HUES64 (cell line): ENCODE measurements at regions not wholly inside any gene's neighbourhood (a gene's known extent, or its start where the extent isn't known, plus 50 kb on each side); places are given as distances from the start of the nearest gene placed in this dataset.

Experiments
- H3K27ac ChIP-seq: 2 replicates; pipeline ENCODE4 v1.7.0; 2013; ENCODE audit warnings: low read depth, low read length, inconsistent platforms
- H3K27me3 ChIP-seq: 2 replicates; pipeline ENCODE4 v1.6.1; 2013; ENCODE audit warnings: mild to moderate bottlenecking, low read length; ENCODE audit not compliant: insufficient read depth
- H3K36me3 ChIP-seq: 2 replicates; pipeline ENCODE4 v1.6.1; 2013; ENCODE audit warnings: mild to moderate bottlenecking, low read length; ENCODE audit not compliant: insufficient read depth
- H3K4me1 ChIP-seq: 2 replicates; pipeline ENCODE4 v1.6.1; 2013; ENCODE audit warnings: mild to moderate bottlenecking, low read length, moderate library complexity; ENCODE audit not compliant: insufficient read depth
- H3K4me3 ChIP-seq: 2 replicates; pipeline ENCODE4 v1.5.1; 2013; ENCODE audit warnings: mild to moderate bottlenecking, low read length, moderate library complexity
- H3K9ac ChIP-seq: 2 replicates; pipeline ENCODE4 v1.6.1; 2013; ENCODE audit warnings: mild to moderate bottlenecking, low read depth, low read length
- H3K9me3 ChIP-seq: 2 replicates; pipeline ENCODE4 v1.6.1; 2013; ENCODE audit warnings: low read depth, low read length; ENCODE audit not compliant: insufficient read depth
- WGBS: fragments of 150-250, 120-280 bp; methylation state at CpG from one replicate; pipeline ENCODE4 v1.1.7; 2013; ENCODE audit warnings: missing lambda C conversion rate; 5-methylcytosine and 5-hydroxymethylcytosine counted together

GRCh38 chr13:100887729-100888151 lies 213.1 kb upstream of the TMTC4 start:
- Histone ChIP-seq H3K27me3 (no peaks in the 10 kb centered on the region), H3K9ac (no peak overlapping the region), H3K36me3 (no peaks in the 10 kb centered on the region), H3K4me1 (no peaks in the 10 kb centered on the region), H3K9me3 (0 out of 2 replicates have a peak, but pooled peaks cover 2% of the 10 kb centered on the region), H3K27ac (no peak overlapping the region), H3K4me3 (no peak overlapping the region)
- 95% methylated on average over 1 of the region's 1 CpG for WGBS

- Histone ChIP-seq H3K4me3 (no peak overlapping the region), H3K9ac (no peak overlapping the region), H3K27me3 (no peaks in the 10 kb centered on the region), H3K27ac (no peak overlapping the region), H3K9me3 (no peaks in the 10 kb centered on the region), H3K4me1 (no peaks in the 10 kb centered on the region), H3K36me3 (no peaks in the 10 kb centered on the region)
- 75% methylated on average over 3 of the region's 3 CpGs for WGBS
These were observed 208.9 kb upstream of the TMTC4 start for GRCh38 chr13:100883453-100883852.

GRCh38 chr13:100881291-100881864 lies 206.8 kb upstream of the TMTC4 start:
- Histone ChIP-seq H3K27ac (no peak overlapping the region), H3K9me3 (peaks cover 9% of the 10 kb centered on the region), H3K36me3 (no peaks in the 10 kb centered on the region), H3K27me3 (no peaks in the 10 kb centered on the region), H3K9ac (no peak overlapping the region), H3K4me3 (no peak overlapping the region), H3K4me1 (no peaks in the 10 kb centered on the region)
- WGBS: 95% methylated on average over 7 of the region's 7 CpGs

- Histone ChIP-seq H3K36me3 (no peaks in the 10 kb centered on the region), H3K4me3 (no peak overlapping the region), H3K4me1 (no peaks in the 10 kb centered on the region), H3K27ac (no peak overlapping the region), H3K27me3 (no peaks in the 10 kb centered on the region), H3K9me3 (peaks cover 18% of the 10 kb centered on the region), H3K9ac (no peak overlapping the region)
- 92% methylated on average over 3 of the region's 3 CpGs for WGBS
These were observed 205.6 kb upstream of the TMTC4 start for GRCh38 chr13:100880166-100880565.

- no peaks in the 10 kb centered on the region for H3K4me1 ChIP-seq
- H3K9ac ChIP-seq: no peak overlapping the region
- no peak overlapping the region for H3K4me3 ChIP-seq
- no peaks in the 10 kb centered on the region for H3K36me3 ChIP-seq
- H3K27ac ChIP-seq: no peak overlapping the region
- H3K27me3 ChIP-seq: no peaks in the 10 kb centered on the region
- peaks cover 18% of the 10 kb centered on the region for H3K9me3 ChIP-seq
- WGBS: 93% methylated on average over 5 of the region's 5 CpGs
These were observed 204.7 kb upstream of the TMTC4 start for GRCh38 chr13:100879255-100879654.

- WGBS: 91% methylated on average over 2 of the region's 2 CpGs
- Histone ChIP-seq H3K27ac (no peak overlapping the region), H3K36me3 (no peaks in the 10 kb centered on the region), H3K9ac (no peak overlapping the region), H3K4me3 (no peak overlapping the region), H3K9me3 (peaks cover 18% of the 10 kb centered on the region), H3K27me3 (no peaks in the 10 kb centered on the region), H3K4me1 (no peaks in the 10 kb centered on the region)
These were observed 201.4 kb upstream of the TMTC4 start for GRCh38 chr13:100876044-100876403.

GRCh38 chr13:100875392-100876043 lies 200.9 kb upstream of the TMTC4 start:
- Histone ChIP-seq H3K27ac (no peak overlapping the region), H3K36me3 (no peaks in the 10 kb centered on the region), H3K4me1 (no peaks in the 10 kb centered on the region), H3K9ac (no peak overlapping the region), H3K9me3 (peaks cover 18% of the 10 kb centered on the region), H3K4me3 (no peak overlapping the region), H3K27me3 (no peaks in the 10 kb centered on the region)
- WGBS: 94% methylated on average over 3 of the region's 3 CpGs

GRCh38 chr13:100872761-100873160 lies 198.2 kb upstream of the TMTC4 start:
- H3K4me3 ChIP-seq: no peak overlapping the region
- WGBS: 93% methylated on average over 4 of the region's 4 CpGs
- H3K9ac ChIP-seq: no peak overlapping the region
- no peaks in the 10 kb centered on the region for H3K27me3 ChIP-seq
- H3K9me3 ChIP-seq: peaks cover 18% of the 10 kb centered on the region
- no peaks in the 10 kb centered on the region for H3K36me3 ChIP-seq
- no peak overlapping the region for H3K27ac ChIP-seq
- H3K4me1 ChIP-seq: no peaks in the 10 kb centered on the region

GRCh38 chr13:100870898-100871297 lies 196.3 kb upstream of the TMTC4 start:
- H3K9me3 ChIP-seq: peaks cover 21% of the 10 kb centered on the region
- no peak overlapping the region for H3K27ac ChIP-seq
- H3K9ac ChIP-seq: no peak overlapping the region
- no peaks in the 10 kb centered on the region for H3K4me1 ChIP-seq
- 95% methylated on average over 3 of the region's 3 CpGs for WGBS
- no peak overlapping the region for H3K4me3 ChIP-seq
- no peaks in the 10 kb centered on the region for H3K36me3 ChIP-seq
- no peaks in the 10 kb centered on the region for H3K27me3 ChIP-seq

- H3K4me3 ChIP-seq: no peak overlapping the region
- H3K36me3 ChIP-seq: no peaks in the 10 kb centered on the region
- no peak overlapping the region for H3K27ac ChIP-seq
- H3K4me1 ChIP-seq: no peaks in the 10 kb centered on the region
- peaks cover 5% of the 10 kb centered on the region; the same call in 1 of the 2 replicates for H3K9me3 ChIP-seq
- no peak overlapping the region for H3K9ac ChIP-seq
- WGBS: 94% methylated on average over 3 of the region's 4 CpGs
- no peaks in the 10 kb centered on the region for H3K27me3 ChIP-seq
These were observed 186.3 kb upstream of the TMTC4 start for GRCh38 chr13:100860866-100861265.

- 94% methylated on average over 5 of the region's 5 CpGs for WGBS
These were observed 185.3 kb upstream of the TMTC4 start for GRCh38 chr13:100859861-100860260.

GRCh38 chr13:100855151-100855550 lies 180.6 kb upstream of the TMTC4 start:
- 91% methylated on average over 4 of the region's 4 CpGs for WGBS
- Histone ChIP-seq H3K9ac (no peak overlapping the region), H3K36me3 (no peaks in the 10 kb centered on the region), H3K9me3 (no peaks in the 10 kb centered on the region), H3K4me3 (no peak overlapping the region), H3K27me3 (no peaks in the 10 kb centered on the region), H3K27ac (no peak overlapping the region), H3K4me1 (peaks cover 9% of the 10 kb centered on the region)

More at GRCh38 chr13:100859861-100860260, 185.3 kb upstream of the TMTC4 start:
- Histone ChIP-seq H3K9me3 (no peaks in the 10 kb centered on the region), H3K36me3 (no peaks in the 10 kb centered on the region), H3K4me1 (no peaks in the 10 kb centered on the region), H3K27ac (no peak overlapping the region), H3K27me3 (no peaks in the 10 kb centered on the region), H3K9ac (no peak overlapping the region), H3K4me3 (no peak overlapping the region)
